ENCODE measurements at regions not wholly inside any gene's neighbourhood (a gene's known extent, or its start where the extent isn't known, plus 50 kb on each side); places are given as distances from the start of the nearest gene placed in this dataset.

GRCh38 chr3:76011121-76011520 lies 225.8 kb upstream of the ZNF717 start:
- intact Hi-C loops (cut with DNase I), result no loop called here
- DNase-seq, result no peak

GRCh38 chr3:76015496-76015895 lies 230.1 kb upstream of the ZNF717 start:
- no peak for DNase-seq
- Histone ChIP-seq H3K4me3 (no peak overlapping the region), H3K27me3 (no peaks in the 10 kb centered on the region), H3K4me1 (replicated peaks in 1 of 2) (no peaks in the 10 kb centered on the region), H3K9me3 (replicated peaks in 1 of 3) (no peaks in the 10 kb centered on the region), H3K36me3 (replicated peaks in 1 of 2) (no peaks in the 10 kb centered on the region), H3K27ac (no peak overlapping the region)
- no peak for TF ChIP-seq CTCF (IDR thresholded peaks at IDR 0.05)
- TF ChIP-seq POLR2A (IDR thresholded peaks at IDR 0.05), result no peak
- intact Hi-C loops (cut with DNase I), result no loop called here
- WGBS, 4 donors, result 84 to 98% (median 95%) methylated on average over 2 of the region's 2 CpGs

More at GRCh38 chr3:76011121-76011520, 225.8 kb upstream of the ZNF717 start:
- Histone ChIP-seq H3K27me3 (no peaks in the 10 kb centered on the region), H3K9me3 (replicated peaks in 1 of 3) (no peaks in the 10 kb centered on the region), H3K4me3 (no peak overlapping the region), H3K4me1 (replicated peaks in 1 of 2) (no peaks in the 10 kb centered on the region), H3K27ac (no peak overlapping the region), H3K36me3 (replicated peaks in 1 of 2) (no peaks in the 10 kb centered on the region)
- no peak for TF ChIP-seq CTCF (IDR thresholded peaks at IDR 0.05)
- TF ChIP-seq POLR2A (IDR thresholded peaks at IDR 0.05), result no peak
- WGBS, 4 donors, result 71 to 76% (median 74%) methylated on average over 6 of the region's 6 CpGs

GRCh38 chr3:76016111-76016510 lies 230.8 kb upstream of the ZNF717 start:
- WGBS, 4 donors, result 74 to 82% (median 78%) methylated on average over 6 of the region's 6 CpGs
- TF ChIP-seq POLR2A (IDR thresholded peaks at IDR 0.05) (no peak), CTCF (IDR thresholded peaks at IDR 0.05) (no peak)
- Histone ChIP-seq H3K27me3 (no peaks in the 10 kb centered on the region), H3K36me3 (replicated peaks in 1 of 2) (no peaks in the 10 kb centered on the region), H3K27ac (no peak overlapping the region), H3K4me1 (replicated peaks in 1 of 2) (no peaks in the 10 kb centered on the region), H3K9me3 (replicated peaks in 1 of 3) (no peaks in the 10 kb centered on the region), H3K4me3 (no peak overlapping the region)
- DNase-seq, result no peak
- intact Hi-C loops (cut with DNase I), result no loop called here

GRCh38 chr3:76016769-76017439 lies 231.6 kb upstream of the ZNF717 start:
- no peak for DNase-seq
- Histone ChIP-seq H3K9me3 (replicated peaks in 1 of 3) (no peaks in the 10 kb centered on the region), H3K36me3 (replicated peaks in 1 of 2) (no peaks in the 10 kb centered on the region), H3K4me1 (replicated peaks in 1 of 2) (no peaks in the 10 kb centered on the region), H3K27ac (no peak overlapping the region), H3K4me3 (no peak overlapping the region), H3K27me3 (no peaks in the 10 kb centered on the region)
- intact Hi-C loops (cut with DNase I), result no loop called here
- TF ChIP-seq POLR2A (IDR thresholded peaks at IDR 0.05) (no peak), CTCF (IDR thresholded peaks at IDR 0.05) (no peak)
- WGBS, 4 donors, result 62 to 71% (median 66%) methylated on average over 6 of the region's 6 CpGs
